HG03575 (cell line): ENCODE measurements at regions not wholly inside any gene's neighbourhood (a gene's known extent, or its start where the extent isn't known, plus 50 kb on each side); places are given as distances from the start of the nearest gene placed in this dataset.
"Not testable (repeated sequence)": the region's sequence is repeated elsewhere in the genome, so short reads cannot be mapped to it uniquely, and the experiment has no call there.

ENCODE experiments used
- ATAC-seq: cut with Tn5 transposase; IDR thresholded peaks from one replicate; pipeline ENCODE4 v1.9.1; 2021; ENCODE audit not compliant: unreplicated experiment, insufficient number of reproducible peaks, low FRiP score; ENCODE audit errors: extremely low read depth

- ATAC-seq: not testable (repeated sequence)
Measured at GRCh38 chr7:149579365-149579764, 81.8 kb upstream of the ZNF746 start.

GRCh38 chr7:149574428-149574827, 76.8 kb upstream of the ZNF746 start:
- ATAC-seq: not testable (repeated sequence)

GRCh38 chr7:149573519-149573918, 75.9 kb upstream of the ZNF746 start:
- ATAC-seq: no peak

- not testable (repeated sequence) for ATAC-seq
Measured at GRCh38 chr7:149572920-149573319, 75.3 kb upstream of the ZNF746 start.

- ATAC-seq: no peak
Measured at GRCh38 chr7:149570784-149571183, 73.2 kb upstream of the ZNF746 start.

GRCh38 chr7:149569726-149570422, 72.3 kb upstream of the ZNF746 start:
- ATAC-seq: no peak

GRCh38 chr7:149569025-149569725, 71.6 kb upstream of the ZNF746 start:
- no peak for ATAC-seq

- no peak for ATAC-seq
Measured at GRCh38 chr7:149568218-149568617, 70.6 kb upstream of the ZNF746 start.

GRCh38 chr7:149566103-149566502, 68.5 kb upstream of the ZNF746 start:
- no peak for ATAC-seq

GRCh38 chr7:149565096-149565382, 67.4 kb upstream of the ZNF746 start:
- ATAC-seq: no peak

- no peak for ATAC-seq
Measured at GRCh38 chr7:149564340-149565095, 66.9 kb upstream of the ZNF746 start.

GRCh38 chr7:149562602-149563001, 65.0 kb upstream of the ZNF746 start:
- ATAC-seq: no peak

- ATAC-seq: no peak
Measured at GRCh38 chr7:149561072-149561471, 63.5 kb upstream of the ZNF746 start.

GRCh38 chr7:149559711-149560110, 62.1 kb upstream of the ZNF746 start:
- ATAC-seq: no peak

- ATAC-seq: no peak
Measured at GRCh38 chr7:149558149-149558861, 60.7 kb upstream of the ZNF746 start.

- ATAC-seq: not testable (repeated sequence)
Measured at GRCh38 chr7:149556525-149556924, 58.9 kb upstream of the ZNF746 start.

- ATAC-seq: not testable (repeated sequence)
Measured at GRCh38 chr7:149554821-149555220, 57.2 kb upstream of the ZNF746 start.

- ATAC-seq: not testable (repeated sequence)
Measured at GRCh38 chr7:149553991-149554390, 56.4 kb upstream of the ZNF746 start.

- no peak for ATAC-seq
Measured at GRCh38 chr7:149552799-149553198, 55.2 kb upstream of the ZNF746 start.
